ENCODE measurements at regions not wholly inside any gene's neighbourhood (a gene's known extent, or its start where the extent isn't known, plus 50 kb on each side); places are given as distances from the start of the nearest gene placed in this dataset.
A peak's percentile ranks its signal among the peaks of the same experiment; 100 is the strongest.
"Not testable (repeated sequence)": the region's sequence is repeated elsewhere in the genome, so short reads cannot be mapped to it uniquely, and the experiment has no call there.

DNA sequence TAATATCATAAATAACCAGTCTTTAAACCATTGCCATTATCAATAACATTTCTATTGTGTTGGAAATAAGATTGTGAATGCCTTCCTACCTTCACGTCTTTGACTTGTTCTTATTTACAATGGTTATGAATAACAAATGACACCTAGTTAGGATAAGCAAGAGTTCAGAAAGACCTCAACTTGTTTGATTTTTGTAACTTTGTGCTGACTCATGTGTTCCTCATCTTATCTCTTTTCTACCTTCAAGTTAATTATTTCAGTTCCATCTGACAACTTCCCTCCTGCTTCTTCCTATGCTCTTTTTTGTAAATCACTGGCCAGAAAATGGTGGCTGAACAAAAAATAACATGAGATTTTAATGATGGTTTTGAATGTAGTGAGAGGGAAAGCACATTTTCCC lies 538.5 kb upstream of the TUSC1 start:
- no peaks in the 10 kb centered on the region for H3K27me3 ChIP-seq (replicated peaks; ENCODE audit: insufficient read depth)
- WGBS, 2 experiments (ENCODE audit: low coverage in 1 of 2, low lambda C conversion rate in 2 of 2, missing lambda C conversion rate in 2 of 2): 64 to 83% methylated on average over 1 of the region's 1 CpG
- in situ Hi-C loops (cut with MboI): no loop called here

GRCh38 chr9:26214713-26215444 lies 536.6 kb upstream of the TUSC1 start:
- H2AFZ ChIP-seq; H3K4me3 ChIP-seq; H3K9me2 ChIP-seq (ENCODE audit: insufficient read depth); H4K20me1 ChIP-seq (ENCODE audit: insufficient read depth); H3K79me2 ChIP-seq (ENCODE audit: insufficient read depth); H3K4me2 ChIP-seq (ENCODE audit: unreplicated experiment); H3K36me3 ChIP-seq (ENCODE audit: low read depth); H3K9ac ChIP-seq; in situ Hi-C loops (cut with MboI); H3K9me3 ChIP-seq (ENCODE audit: low read depth); DNase-seq; H3K27me3 ChIP-seq (replicated peaks; ENCODE audit: insufficient read depth); H3F3A ChIP-seq (ENCODE audit: insufficient read depth); H3K27ac ChIP-seq; H3K4me1 ChIP-seq (ENCODE audit: insufficient read depth): not testable (repeated sequence)
- 84 to 94% methylated on average over 10 to 57 of the region's 61 CpGs for WGBS, 2 experiments (ENCODE audit: low coverage in 1 of 2, low lambda C conversion rate in 2 of 2, missing lambda C conversion rate in 2 of 2)

More for the DNA sequence above, 538.5 kb upstream of the TUSC1 start:
- Histone ChIP-seq H3K79me2 (ENCODE audit: insufficient read depth) (no peaks in the 10 kb centered on the region), H3K9me3 (ENCODE audit: low read depth) (no peaks in the 10 kb centered on the region), H3K9ac (no peak overlapping the region), H4K20me1 (ENCODE audit: insufficient read depth) (no peaks in the 10 kb centered on the region), H3K4me1 (ENCODE audit: insufficient read depth) (peaks cover 3% of the 10 kb centered on the region; the same call in 1 of the 2 replicates), H3K9me2 (ENCODE audit: insufficient read depth) (no peaks in the 10 kb centered on the region), H2AFZ (no peak overlapping the region), H3K4me2 (ENCODE audit: unreplicated experiment) (no peak overlapping the region), H3K27ac (no peak overlapping the region), H3F3A (ENCODE audit: insufficient read depth) (no peaks in the 10 kb centered on the region), H3K4me3 (no peak overlapping the region), H3K36me3 (ENCODE audit: low read depth) (no peaks in the 10 kb centered on the region)
- DNase-seq: no peak
- TF ChIP-seq EZH2phosphoT487 (IDR thresholded peaks at IDR 0.05; ENCODE audit: insufficient read depth, low read depth) (no peak), EZH2 (IDR thresholded peaks at IDR 0.05; ENCODE audit: insufficient read depth, poor library complexity, severe bottlenecking) (no peak)

DNA sequence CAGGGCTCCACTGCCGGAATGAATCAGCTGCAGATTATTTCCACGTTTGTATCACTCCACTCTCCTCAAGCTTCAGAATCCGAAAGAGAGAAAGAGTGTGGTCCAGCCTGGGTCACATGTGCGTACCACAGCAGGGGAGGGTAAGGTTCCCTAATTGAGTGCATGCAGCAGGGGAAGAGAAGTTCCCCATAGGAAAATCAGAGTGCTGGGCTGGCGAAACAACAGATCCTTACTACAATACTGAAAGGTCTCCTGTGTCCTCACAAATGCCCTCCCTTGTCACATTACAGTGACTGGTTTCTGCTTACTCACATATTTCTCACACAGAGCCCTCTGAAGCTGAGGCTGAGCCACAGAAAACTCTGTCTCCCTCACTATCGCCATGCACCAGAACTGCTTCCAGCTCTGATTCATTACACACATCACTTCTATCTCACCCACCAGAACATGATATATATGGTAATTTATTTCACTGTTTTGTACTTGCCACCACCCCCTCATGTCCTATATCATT lies 532.2 kb upstream of the TUSC1 start:
- in situ Hi-C loops (cut with MboI): no loop called here
- H3K4me3 ChIP-seq: peak overlapping the region; percentile 58
- 0 to 2% methylated on average over 6 of the region's 6 CpGs for WGBS, 2 experiments (ENCODE audit: low coverage in 1 of 2, low lambda C conversion rate in 2 of 2, missing lambda C conversion rate in 2 of 2)
- peak overlapping the region; percentile 76 for H2AFZ ChIP-seq
- H3K9ac ChIP-seq: peak overlapping the region; percentile 48
- peaks cover 16% of the 10 kb centered on the region for H3F3A ChIP-seq (ENCODE audit: insufficient read depth)
- H3K4me1 ChIP-seq (ENCODE audit: insufficient read depth): 0 out of 2 replicates have a peak, but pooled peaks cover 8% of the 10 kb centered on the region
- peak; percentile 61 for DNase-seq
- peak overlapping the region; percentile 29 for H3K27ac ChIP-seq
- no peaks in the 10 kb centered on the region for H4K20me1 ChIP-seq (ENCODE audit: insufficient read depth)
- TF ChIP-seq EZH2phosphoT487 (IDR thresholded peaks at IDR 0.05; ENCODE audit: insufficient read depth, low read depth) (no peak), EZH2 (IDR thresholded peaks at IDR 0.05; ENCODE audit: insufficient read depth, poor library complexity, severe bottlenecking) (no peak)
- H3K4me2 ChIP-seq (ENCODE audit: unreplicated experiment): peak overlapping the region; percentile 65
- no peaks in the 10 kb centered on the region for H3K79me2 ChIP-seq (ENCODE audit: insufficient read depth)
- H3K9me3 ChIP-seq (ENCODE audit: low read depth): no peaks in the 10 kb centered on the region
- no peaks in the 10 kb centered on the region for H3K36me3 ChIP-seq (ENCODE audit: low read depth)
- H3K9me2 ChIP-seq (ENCODE audit: insufficient read depth): no peaks in the 10 kb centered on the region
- no peaks in the 10 kb centered on the region for H3K27me3 ChIP-seq (replicated peaks; ENCODE audit: insufficient read depth)

GRCh38 chr9:26205261-26205660 lies 527.0 kb upstream of the TUSC1 start:
- DNase-seq: no peak
- H3K36me3 ChIP-seq (ENCODE audit: low read depth): no peaks in the 10 kb centered on the region
- H3K27me3 ChIP-seq (replicated peaks; ENCODE audit: insufficient read depth): no peaks in the 10 kb centered on the region
- H3K9me3 ChIP-seq (ENCODE audit: low read depth): no peaks in the 10 kb centered on the region
- no peak overlapping the region for H3K4me2 ChIP-seq (ENCODE audit: unreplicated experiment)
- in situ Hi-C loops (cut with MboI): no loop called here
- 0 out of 2 replicates have a peak, but pooled peaks cover 8% of the 10 kb centered on the region for H3K4me1 ChIP-seq (ENCODE audit: insufficient read depth)
- no peak overlapping the region for H3K4me3 ChIP-seq
- WGBS, 2 experiments (ENCODE audit: low coverage in 1 of 2, low lambda C conversion rate in 2 of 2, missing lambda C conversion rate in 2 of 2): 58 to 70% methylated on average over 3 of the region's 3 CpGs
- H3F3A ChIP-seq (ENCODE audit: insufficient read depth): peaks cover 11% of the 10 kb centered on the region
- no peaks in the 10 kb centered on the region for H4K20me1 ChIP-seq (ENCODE audit: insufficient read depth)
- H3K9ac ChIP-seq: no peak overlapping the region
- H3K9me2 ChIP-seq (ENCODE audit: insufficient read depth): no peaks in the 10 kb centered on the region
- TF ChIP-seq EZH2phosphoT487 (IDR thresholded peaks at IDR 0.05; ENCODE audit: insufficient read depth, low read depth): no peak
- TF ChIP-seq EZH2 (IDR thresholded peaks at IDR 0.05; ENCODE audit: insufficient read depth, poor library complexity, severe bottlenecking): no peak
- H3K27ac ChIP-seq: no peak overlapping the region
- H3K79me2 ChIP-seq (ENCODE audit: insufficient read depth): no peaks in the 10 kb centered on the region
- no peak overlapping the region for H2AFZ ChIP-seq
